A673 (cell line): ENCODE measurements at regions not wholly inside any gene's neighbourhood (a gene's known extent, or its start where the extent isn't known, plus 50 kb on each side); places are given as distances from the start of the nearest gene placed in this dataset.
A peak's percentile ranks its signal among the peaks of the same experiment; 100 is the strongest.

Source experiments
- BruUV-seq: library from RNA; stranded (reverse); fragments of 400-500 nt; replicated peaks from 2 replicates; lab custom pipeline; 2021; lab: Mats Ljungman, UMichigan
- CTCF ChIA-PET: fragments of 300-600 bp; sonication (Branson Sonifier 250); formaldehyde crosslinking; loops from one replicate; lab custom pipeline; 2022; ENCODE audit warnings: antibody characterized with exemption; lab: Charles Lee
- POLR2A ChIA-PET: fragments of 300-600 bp; sonication (Branson Sonifier 250); formaldehyde crosslinking; loops from one replicate; lab custom pipeline; 2022; ENCODE audit warnings: antibody characterized with exemption; ENCODE audit not compliant: low non-redundant PET; lab: Charles Lee
- DNase-seq: peaks from one replicate; pipeline ENCODE4 v3.0.0-alpha.2; 2015; ENCODE audit warnings: low spot score
- H3K27ac ChIP-seq: fragments of 200-600 bp; sonication (generic); 2 replicates; pipeline ENCODE4 v1.5.1; 2016; ENCODE audit warnings: mixed run types, low read depth, mild to moderate bottlenecking, mixed read lengths, antibody characterized with exemption, low read length; ENCODE audit not compliant: poor library complexity, severe bottlenecking
- H3K27me3 ChIP-seq: fragments of 200-600 bp; sonication (generic); replicated peaks from 2 replicates; pipeline ENCODE4 v1.6.1; 2017; ENCODE audit warnings: mixed run types, low read depth, mild to moderate bottlenecking, mixed read lengths, antibody characterized with exemption, low read length; ENCODE audit not compliant: insufficient read depth, poor library complexity
- H3K36me3 ChIP-seq: fragments of 200-600 bp; sonication (generic); 2 replicates; pipeline ENCODE4 v1.6.1; 2016; ENCODE audit warnings: mixed run types, mild to moderate bottlenecking, mixed read lengths, antibody characterized with exemption, low read length; ENCODE audit not compliant: insufficient read depth, poor library complexity, severe bottlenecking
- H3K4me1 ChIP-seq: fragments of 200-600 bp; sonication (generic); 2 replicates; pipeline ENCODE4 v1.6.1; 2017; ENCODE audit warnings: mixed run types, mild to moderate bottlenecking, mixed read lengths, antibody characterized with exemption, low read length; ENCODE audit not compliant: insufficient read depth, poor library complexity, severe bottlenecking
- H3K4me3 ChIP-seq: fragments of 200-600 bp; sonication (generic); 2 replicates; pipeline ENCODE4 v1.5.1; 2016; ENCODE audit warnings: low read depth, mixed run types, mild to moderate bottlenecking, mixed read lengths, low read length; ENCODE audit not compliant: poor library complexity, severe bottlenecking
- H3K9me3 ChIP-seq: fragments of 200-600 bp; sonication (generic); 2 replicates; pipeline ENCODE4 v1.6.1; 2016; ENCODE audit warnings: mixed run types, low read depth, mild to moderate bottlenecking, mixed read lengths, antibody characterized with exemption, low read length; ENCODE audit not compliant: poor library complexity, severe bottlenecking
- EZH2 ChIP-seq: fragments of 200-600 bp; sonication (generic); IDR thresholded peaks from 2 replicates; pipeline ENCODE4 v1.6.1; 2017; ENCODE audit warnings: borderline replicate concordance, low read depth, mild to moderate bottlenecking, mixed read lengths, antibody characterized with exemption, low read length; ENCODE audit not compliant: poor library complexity, severe bottlenecking
- intact Hi-C: fragments of 100-400 bp; cut with micrococcal nuclease; formaldehyde crosslinking; loops from one replicate; pipeline ENCODE4 v1.10.0; 2022; ENCODE audit not compliant: unreplicated experiment
- TF ChIP-seq, protein P1 (sequence below): fragments of 300-800, 200-600 bp; sonication (generic); conservative IDR thresholded peaks from 2 replicates; pipeline ENCODE4 v1.5.1; 2017; ENCODE audit warnings: low read depth, mild to moderate bottlenecking, antibody characterized with exemption, low read length, moderate library complexity, mixed read lengths

DNA sequence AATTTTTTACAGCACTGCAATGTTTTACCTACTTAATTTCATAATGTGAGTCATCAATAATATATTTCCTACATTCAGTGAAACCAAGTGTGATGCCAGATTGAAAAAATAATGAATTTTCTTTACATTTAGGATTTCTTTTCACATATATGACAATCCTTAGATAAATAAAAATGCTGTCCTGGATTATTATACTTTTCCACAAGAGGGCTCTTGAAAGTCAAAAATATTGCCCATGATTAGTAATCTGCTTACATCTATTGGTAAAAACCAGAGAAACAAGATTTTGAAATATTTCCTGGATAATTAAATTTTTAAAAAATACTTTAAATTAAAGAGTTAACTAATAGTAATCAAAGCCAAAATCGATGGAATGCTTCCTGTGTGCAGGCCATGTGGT, 86.8 kb upstream of the PLPPR4 start:
- DNase-seq, result no peak
- CTCF ChIA-PET, result no interaction called here
- H3K4me3 ChIP-seq, result no peak overlapping the region
- intact Hi-C loops, result loop anchor here (10.0 kb wide), 1 partner anchor 383 kb away; no protein-coding TSS in a partner anchor
- no TSS peak for BruUV-seq
- no peak overlapping the region for H3K27ac ChIP-seq
- no peak for TF ChIP-seq EZH2
- TF ChIP-seq, protein P1, sequence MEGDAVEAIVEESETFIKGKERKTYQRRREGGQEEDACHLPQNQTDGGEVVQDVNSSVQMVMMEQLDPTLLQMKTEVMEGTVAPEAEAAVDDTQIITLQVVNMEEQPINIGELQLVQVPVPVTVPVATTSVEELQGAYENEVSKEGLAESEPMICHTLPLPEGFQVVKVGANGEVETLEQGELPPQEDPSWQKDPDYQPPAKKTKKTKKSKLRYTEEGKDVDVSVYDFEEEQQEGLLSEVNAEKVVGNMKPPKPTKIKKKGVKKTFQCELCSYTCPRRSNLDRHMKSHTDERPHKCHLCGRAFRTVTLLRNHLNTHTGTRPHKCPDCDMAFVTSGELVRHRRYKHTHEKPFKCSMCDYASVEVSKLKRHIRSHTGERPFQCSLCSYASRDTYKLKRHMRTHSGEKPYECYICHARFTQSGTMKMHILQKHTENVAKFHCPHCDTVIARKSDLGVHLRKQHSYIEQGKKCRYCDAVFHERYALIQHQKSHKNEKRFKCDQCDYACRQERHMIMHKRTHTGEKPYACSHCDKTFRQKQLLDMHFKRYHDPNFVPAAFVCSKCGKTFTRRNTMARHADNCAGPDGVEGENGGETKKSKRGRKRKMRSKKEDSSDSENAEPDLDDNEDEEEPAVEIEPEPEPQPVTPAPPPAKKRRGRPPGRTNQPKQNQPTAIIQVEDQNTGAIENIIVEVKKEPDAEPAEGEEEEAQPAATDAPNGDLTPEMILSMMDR, result no peak; the same call in 1 of the 2 replicates
- H3K36me3 ChIP-seq, result no peaks in the 10 kb centered on the region
- H3K9me3 ChIP-seq, result no peaks in the 10 kb centered on the region
- POLR2A ChIA-PET, result no interaction called here
- H3K4me1 ChIP-seq, result no peaks in the 10 kb centered on the region
- no peaks in the 10 kb centered on the region for H3K27me3 ChIP-seq

DNA sequence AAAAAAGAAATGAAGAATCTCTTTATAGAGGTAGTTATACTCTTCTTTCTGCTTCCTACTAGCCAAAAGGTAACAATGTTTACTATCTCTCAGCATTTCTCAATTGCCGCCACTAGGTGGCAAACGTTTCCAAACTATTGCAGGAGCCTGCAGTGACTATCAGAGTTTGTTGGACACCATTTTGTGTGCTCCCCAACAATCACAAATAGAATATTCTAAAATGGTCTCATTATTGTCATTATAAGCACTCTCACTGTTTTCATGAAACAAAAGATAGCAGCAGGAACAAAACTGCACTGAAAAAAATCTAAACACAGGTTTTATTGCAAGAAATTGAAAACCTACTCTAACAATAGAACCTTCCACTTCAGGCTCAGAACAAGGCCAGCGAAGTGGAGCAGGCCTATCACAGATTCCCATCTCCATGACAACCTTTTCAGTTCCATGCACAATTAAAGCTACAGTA, 83.9 kb upstream of the PLPPR4 start:
- H3K36me3 ChIP-seq, result no peaks in the 10 kb centered on the region
- ChIA-PET POLR2A (no interaction called here), CTCF (interaction anchor here (0.5 to 0.7 kb wide), 2 partner anchors 274 to 527 kb away, joined by 3 to 5 read pairs; no protein-coding TSS in a partner anchor)
- no peak overlapping the region for H3K4me3 ChIP-seq
- no TSS peak for BruUV-seq
- H3K4me1 ChIP-seq, result no peaks in the 10 kb centered on the region
- TF ChIP-seq, protein P1, result peak; percentile 88
- TF ChIP-seq EZH2, result no peak
- no peaks in the 10 kb centered on the region for H3K9me3 ChIP-seq
- H3K27ac ChIP-seq, result no peak overlapping the region
- H3K27me3 ChIP-seq, result no peaks in the 10 kb centered on the region
- intact Hi-C loops, result loop anchor here (1.0 kb wide), 3 partner anchors 301 to 557 kb away; no protein-coding TSS in a partner anchor
- peak; percentile 87 for DNase-seq

DNA sequence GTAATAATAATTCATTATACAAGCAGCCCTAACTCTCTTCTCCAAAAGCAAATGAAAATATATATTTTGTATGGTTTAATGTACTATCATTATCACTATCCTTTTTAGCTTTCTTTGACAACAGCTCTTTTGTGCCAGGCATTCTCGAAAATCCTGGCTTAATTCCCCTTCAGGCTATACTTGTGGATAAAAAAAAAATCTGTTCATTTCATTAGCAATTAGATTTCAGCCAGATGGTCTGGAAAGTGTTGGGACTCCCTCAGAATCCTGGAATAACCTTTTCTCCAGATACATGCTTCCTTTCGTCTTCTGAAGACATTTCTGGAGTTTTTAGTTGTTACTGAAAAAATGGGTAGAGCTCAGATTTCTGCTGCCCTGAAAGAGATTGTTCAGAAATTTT, 83.4 kb upstream of the PLPPR4 start:
- Histone ChIP-seq H3K27ac (no peak overlapping the region), H3K27me3 (no peaks in the 10 kb centered on the region), H3K36me3 (no peaks in the 10 kb centered on the region), H3K4me1 (no peaks in the 10 kb centered on the region), H3K9me3 (no peaks in the 10 kb centered on the region), H3K4me3 (no peak overlapping the region)
- intact Hi-C loops, result loop anchor here (1.0 kb wide), 3 partner anchors 300 to 556 kb away; no protein-coding TSS in a partner anchor
- BruUV-seq, result no TSS peak
- POLR2A ChIA-PET, result no interaction called here
- CTCF ChIA-PET, result interaction anchor here (0.5 to 0.7 kb wide), 3 partner anchors 274 to 526 kb away, joined by 3 to 6 read pairs (median 5); no protein-coding TSS in a partner anchor
- no peak for TF ChIP-seq EZH2
- TF ChIP-seq, protein P1, result no peak
- no peak for DNase-seq
